ENCODE measurements at regions not wholly inside any gene's neighbourhood (a gene's known extent, or its start where the extent isn't known, plus 50 kb on each side); places are given as distances from the start of the nearest gene placed in this dataset.
"Not testable (repeated sequence)": the region's sequence is repeated elsewhere in the genome, so short reads cannot be mapped to it uniquely, and the experiment has no call there.

DNA sequence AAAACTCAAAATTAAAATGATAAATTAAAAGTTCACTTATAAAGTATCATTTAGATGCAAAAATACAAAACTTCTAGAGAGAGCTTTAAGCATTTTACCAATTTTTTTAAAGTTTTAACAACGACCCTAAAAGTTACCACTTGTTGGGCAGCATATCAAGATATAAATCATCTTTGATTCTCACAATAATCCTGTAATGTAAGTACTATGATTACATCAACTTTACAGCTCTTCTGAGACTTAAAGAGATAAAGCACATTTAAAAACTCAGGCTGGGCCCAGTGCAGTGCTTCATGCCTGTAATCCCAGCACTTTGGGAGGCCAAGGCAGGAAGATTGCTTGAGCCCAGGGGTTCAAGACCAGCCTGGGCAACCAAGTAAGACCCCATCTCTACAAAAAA is 202.7 kb upstream of the GPC6 start:
- DNase-seq: no peak

DNA sequence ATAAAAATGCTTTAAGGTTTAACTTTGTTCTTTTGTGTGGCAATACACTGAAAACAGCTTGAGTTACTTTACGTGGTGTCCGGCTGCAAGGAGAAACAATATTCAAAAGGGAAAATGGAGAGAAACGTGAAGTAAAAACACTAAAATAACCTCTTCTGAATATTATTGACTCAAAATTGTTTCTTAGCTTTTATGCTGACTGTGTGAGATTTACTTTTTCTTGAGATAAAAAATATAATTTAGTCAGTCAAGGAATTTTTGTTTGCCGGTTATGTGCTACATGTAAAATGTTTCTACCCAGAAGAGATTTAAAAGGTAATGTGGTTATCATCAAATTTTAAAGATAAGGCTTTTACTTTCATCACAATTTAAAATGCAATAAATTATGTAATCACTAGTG is 200.6 kb upstream of the GPC6 start:
- DNase-seq: no peak

DNA sequence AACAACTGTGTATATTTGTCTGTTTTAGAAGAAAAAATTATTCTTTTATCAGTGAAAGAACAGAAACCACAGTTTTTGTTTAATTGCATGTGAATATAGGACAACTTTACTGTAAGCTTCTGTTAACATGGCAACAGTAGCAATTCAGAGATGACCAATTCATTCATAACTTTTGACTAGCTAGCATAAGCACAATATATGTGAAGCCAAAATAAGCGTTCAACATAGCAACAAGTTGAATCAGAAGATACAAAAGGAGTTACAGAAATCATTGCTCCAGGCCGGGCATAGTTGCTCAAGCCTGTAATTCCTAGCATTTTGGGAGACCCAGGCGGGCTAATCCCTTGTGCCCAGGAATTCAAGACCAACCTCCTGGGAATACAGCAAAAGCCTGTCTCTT is 197.1 kb upstream of the GPC6 start:
- DNase-seq: no peak

DNA sequence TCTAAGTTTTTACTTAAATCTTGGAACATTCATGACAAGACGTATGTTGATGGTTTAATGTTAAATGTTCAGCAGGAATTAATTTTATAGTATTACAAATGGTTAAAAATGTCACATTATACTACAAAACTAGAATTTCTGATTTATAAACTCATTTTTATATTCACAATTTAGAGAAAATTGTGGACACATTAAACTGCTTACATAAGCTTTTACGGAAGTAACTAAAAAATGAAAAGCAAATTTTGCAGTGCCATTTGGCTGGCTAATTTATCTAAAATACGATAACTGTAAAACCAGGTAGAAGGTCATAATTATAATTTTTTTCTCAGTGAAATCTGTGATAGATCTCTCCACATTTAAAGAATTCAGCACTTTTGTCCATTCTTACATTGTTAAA is 190.2 kb upstream of the GPC6 start:
- DNase-seq: no peak

DNA sequence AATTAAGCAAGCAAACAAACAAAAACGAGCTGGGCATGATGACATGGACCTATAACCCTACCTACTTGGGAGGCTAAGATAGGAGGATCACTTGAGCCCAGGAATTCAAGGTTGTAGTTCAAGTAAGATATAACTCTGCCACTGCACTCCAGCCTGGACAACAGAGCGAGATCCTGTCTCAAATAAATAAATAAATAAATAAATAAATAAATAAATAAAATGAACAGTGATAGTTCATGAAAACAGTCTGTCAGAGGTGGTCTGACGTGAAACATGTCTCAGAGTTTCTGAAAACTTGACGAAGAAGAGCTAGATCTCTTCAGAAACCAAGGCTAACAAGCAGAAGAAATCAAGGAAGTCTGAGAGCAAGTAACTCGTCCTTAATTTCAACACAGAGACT is 188.8 kb upstream of the GPC6 start:
- DNase-seq: no peak

DNA sequence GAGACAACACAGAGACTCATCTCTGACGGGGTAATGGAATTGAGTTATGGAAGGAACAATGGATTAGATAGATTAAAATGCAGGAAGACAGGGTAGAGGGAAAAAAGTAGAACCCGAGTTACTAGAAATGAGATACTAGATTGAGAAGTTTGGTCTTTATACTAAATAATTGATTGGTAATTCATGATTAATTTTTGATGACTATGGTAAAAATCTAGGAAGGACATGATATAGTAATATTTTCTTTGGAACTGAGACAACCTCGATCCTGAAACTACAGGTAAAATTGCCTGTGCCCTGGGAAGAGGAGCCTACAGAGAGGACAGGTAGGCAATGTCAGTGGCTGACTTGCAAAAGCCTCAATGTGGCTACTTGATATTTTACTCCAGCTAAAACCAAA is 188.4 kb upstream of the GPC6 start:
- DNase-seq: no peak

DNA sequence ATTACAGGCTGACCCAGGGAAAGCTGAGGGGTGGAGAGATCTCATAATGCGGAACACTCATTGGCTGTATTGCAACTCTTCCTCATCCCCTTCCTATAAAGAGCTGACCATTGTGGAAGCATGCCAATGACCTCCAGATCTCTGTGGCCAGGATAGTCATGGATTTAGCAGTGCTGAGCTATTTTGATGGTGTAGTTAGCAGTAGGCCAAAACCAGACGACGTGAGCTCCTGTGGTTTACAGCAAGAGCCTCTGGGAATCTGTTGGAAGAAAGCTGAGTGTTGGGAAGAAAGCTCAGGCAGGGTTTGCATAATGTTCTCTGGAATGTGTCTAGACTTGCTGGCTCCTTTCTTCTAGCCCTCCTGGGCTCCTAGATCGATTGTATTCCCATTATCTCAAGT is 187.5 kb upstream of the GPC6 start:
- DNase-seq: no peak

DNA sequence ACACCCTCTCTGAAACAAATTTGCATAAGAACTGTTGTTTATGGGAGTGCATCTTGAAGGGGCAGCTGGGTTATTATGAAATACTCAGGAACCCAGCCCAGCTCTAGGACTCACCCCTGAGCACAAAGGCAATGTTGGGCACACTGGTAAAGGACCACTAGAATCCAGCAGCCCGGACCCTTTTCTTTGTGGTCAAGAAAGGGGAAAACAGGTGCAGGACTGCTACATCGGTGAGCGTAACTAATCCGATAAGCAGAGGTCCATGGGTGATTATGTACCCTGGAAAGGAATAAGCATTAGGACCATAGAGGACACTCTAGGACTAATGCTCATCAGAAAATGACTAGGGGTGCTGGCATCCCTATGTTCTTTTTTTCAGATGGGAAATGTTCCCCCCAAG is 185.0 kb upstream of the GPC6 start:
- not testable (repeated sequence) for DNase-seq

DNA sequence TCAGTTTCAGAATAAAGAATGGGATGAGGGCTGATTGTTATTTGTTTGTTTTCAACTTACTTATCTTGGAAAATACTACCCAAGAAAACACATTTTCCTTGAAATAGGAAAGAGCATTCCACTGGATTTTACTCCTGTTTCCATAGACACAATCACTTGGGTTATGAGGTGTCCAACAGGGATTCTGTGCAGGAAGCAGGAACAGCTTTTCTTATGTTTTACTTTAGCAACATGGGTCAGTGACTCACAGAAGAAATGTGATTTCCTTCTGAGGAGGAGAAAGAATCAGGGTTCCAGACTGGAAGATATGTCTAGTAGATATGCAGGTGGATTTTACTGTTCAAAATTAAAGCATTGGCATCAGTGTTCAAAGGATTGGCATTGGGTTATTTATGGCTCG is 180.8 kb upstream of the GPC6 start:
- DNase-seq: no peak

DNA sequence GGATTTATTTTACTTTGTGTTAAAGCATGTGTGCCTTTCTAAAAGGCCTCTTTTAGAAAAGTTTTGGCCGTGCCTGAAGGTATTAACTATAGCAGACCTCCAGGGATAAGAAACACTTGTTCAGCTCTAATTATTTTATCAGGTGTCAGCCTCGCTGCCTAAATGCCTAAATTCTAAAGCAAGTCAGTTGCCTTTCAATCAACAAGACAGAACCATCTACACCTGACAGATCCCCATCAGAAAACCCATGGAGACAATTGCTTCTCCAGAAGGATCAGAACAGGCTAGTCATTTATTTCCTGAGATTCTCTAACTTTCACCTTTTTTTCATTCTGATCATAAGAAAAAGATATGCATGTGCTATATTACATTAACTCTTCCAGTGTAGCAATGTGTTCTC is 171.4 kb upstream of the GPC6 start:
- DNase-seq: no peak

DNA sequence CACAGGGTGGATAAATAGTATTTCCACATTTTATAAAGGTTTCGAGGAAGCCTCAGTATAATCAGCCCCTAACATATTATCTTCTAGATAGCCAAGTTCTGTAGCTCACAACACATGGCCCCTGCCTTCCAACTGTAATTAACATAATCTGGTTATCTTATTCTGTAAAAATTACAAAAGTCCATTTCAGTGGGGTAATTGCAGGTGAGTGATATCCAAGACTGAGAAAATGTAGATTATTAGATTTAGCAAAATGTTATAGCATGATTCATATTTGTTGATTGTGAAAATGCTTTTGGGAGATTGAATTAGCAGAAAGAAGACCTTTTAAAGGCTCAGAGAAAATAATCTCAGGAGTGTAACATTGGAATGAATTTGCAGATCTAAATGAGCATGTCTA is 168.3 kb upstream of the GPC6 start:
- DNase-seq: no peak

DNA sequence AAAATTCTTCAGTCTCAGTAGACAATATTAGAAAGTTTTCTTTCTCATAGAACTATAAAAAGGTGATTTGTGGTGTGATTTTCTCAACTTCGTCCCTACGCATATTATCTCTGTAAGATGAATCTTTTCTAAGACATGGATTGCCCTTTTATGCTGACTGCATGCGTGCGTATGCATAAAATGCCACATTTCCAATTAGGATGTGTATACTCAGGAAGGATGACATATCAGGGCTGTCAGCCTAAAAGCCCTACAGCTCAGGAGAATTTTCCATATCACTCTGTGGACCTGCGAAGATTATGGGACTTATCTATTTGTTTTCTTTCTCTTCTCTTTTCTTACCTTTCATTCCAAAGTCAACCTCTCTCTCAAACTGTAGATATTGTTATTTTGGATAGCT is 166.5 kb upstream of the GPC6 start:
- DNase-seq: no peak

DNA sequence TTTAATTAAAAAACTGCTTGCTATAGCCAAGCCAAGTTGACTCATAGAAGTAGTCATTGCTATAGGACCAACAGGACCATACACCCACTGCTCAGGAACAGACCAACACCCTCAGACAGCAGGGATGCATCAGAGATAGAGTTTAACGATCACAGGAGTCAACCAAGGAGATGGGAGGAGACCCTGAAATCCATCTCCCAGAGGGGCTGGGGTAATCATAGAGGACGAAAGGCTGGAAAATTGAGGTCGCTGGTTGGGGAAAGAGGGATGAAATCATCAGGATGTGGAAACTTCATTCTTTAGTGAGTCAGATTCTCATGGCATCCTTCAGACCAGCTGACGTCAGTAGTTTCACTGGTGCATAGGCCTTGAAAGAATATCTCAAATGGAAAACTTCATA is 160.4 kb upstream of the GPC6 start:
- no peak for DNase-seq

DNA sequence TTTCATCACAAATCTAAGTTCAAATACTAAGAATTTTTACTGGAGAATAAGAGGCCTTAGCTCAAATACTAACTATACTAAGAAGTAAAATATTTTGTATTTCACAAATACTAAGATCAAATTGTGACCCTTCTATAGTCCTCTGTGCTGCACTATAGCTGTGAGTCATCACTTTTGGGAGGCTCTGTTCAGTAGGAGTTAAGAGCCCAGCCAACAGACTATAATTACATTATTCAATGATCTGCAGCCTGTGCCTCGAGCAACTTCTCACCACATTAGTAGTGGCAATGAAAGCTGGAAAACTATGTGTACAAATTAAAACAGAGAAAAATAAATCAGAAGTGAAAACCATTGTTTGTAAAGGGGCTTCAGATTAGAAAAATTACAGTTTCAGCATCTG is 147.3 kb upstream of the GPC6 start:
- no peak for DNase-seq

DNA sequence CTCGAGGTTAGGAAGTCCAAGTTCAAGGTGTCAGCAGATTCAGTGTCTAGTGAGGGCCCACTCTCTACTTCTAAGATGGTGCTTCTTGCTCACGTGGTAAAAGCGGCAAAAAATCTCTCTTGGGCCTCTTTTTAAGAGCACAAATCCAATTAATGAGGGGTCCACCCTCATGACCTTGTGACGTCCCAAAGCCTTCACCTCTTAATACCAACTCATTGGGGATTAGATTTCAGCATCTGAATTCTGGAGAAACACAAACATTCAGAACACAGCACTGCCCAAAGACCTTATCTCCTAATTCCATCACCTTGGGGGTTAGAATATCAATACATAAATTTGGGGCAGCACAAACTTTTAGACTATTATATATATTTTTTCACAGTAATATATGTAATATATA is 146.4 kb upstream of the GPC6 start:
- DNase-seq: no peak

DNA sequence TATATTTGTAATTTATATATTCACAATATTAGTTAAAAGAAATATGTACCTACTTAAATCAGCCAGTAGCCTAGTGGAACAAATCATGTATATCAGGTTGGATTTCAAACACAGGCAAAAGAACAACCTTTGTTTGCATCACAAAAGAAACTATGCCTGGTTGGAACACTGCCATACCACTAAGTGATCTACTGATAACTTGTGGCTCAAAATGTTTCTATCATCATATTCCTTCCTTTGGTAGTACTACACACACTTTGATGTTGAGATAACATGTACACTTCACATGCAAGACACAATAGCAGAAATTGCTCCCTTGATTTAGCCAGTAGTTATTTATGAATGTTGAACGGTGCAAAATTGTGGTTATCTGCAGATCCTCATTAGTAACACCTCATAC is 146.0 kb upstream of the GPC6 start:
- DNase-seq: no peak

DNA sequence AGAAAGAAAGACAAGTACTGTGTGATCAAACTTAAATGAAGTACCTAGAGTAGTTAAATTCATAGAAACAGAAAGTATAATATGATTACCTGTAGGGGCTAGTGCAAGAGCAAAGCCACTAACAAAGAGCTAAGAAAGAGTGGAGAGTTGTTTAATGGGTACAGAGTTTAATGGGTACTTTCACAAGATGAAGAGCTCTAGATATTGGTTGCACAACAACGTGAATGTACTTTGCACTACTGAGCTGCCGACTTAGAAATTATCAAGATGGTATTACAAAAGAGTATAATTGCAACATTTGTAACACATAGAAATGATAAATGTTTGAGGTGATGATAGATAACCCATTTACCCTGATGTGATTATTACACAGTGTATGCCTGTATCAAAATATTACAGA is 140.3 kb upstream of the GPC6 start:
- DNase-seq: no peak

DNA sequence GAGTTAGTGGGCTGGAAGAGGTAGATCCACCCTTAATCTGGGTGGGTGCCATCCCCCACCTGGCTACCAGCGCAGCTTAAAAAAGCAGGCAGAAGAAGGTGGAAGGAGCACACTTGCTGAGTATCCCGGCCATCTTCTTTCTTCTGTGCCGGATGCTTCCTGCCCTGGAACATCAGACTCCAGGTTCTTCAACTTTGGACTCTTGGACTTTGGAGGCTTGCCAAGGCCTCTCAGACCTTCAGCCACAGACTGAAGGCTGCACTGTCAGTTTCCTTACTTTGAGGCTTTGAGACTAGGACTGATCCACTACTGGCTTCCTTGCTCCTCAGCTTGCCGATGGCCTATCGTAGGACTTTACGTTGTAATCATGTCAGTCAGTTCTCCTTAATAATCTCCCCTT is 127.6 kb upstream of the GPC6 start:
- peak in 1 of 2 experiments; percentile 70 for DNase-seq

DNA sequence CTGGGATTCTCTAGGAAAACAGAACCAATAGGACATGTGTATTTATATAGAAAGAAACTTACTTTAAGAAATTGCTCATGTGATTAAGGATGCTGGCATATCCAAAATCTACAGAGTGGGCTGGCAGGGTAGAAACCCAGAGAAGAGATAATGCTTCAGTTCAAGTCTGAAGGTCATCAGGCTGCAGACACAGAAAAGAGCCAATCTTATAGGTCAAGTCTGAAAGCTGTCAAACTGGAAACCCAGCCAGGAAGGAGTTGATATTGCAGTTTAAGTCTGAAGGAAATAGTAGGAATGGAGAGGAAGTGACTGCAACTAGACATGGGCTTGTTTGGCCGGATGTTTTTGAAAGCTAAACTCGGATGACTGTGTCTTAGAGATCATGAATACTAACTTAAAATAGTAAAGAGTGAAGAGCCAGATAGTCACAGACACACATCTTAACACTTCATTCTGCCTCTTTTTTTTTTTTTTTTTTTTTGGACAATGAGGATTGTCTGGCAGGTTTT is 125.3 kb upstream of the GPC6 start:
- no peak for DNase-seq

DNA sequence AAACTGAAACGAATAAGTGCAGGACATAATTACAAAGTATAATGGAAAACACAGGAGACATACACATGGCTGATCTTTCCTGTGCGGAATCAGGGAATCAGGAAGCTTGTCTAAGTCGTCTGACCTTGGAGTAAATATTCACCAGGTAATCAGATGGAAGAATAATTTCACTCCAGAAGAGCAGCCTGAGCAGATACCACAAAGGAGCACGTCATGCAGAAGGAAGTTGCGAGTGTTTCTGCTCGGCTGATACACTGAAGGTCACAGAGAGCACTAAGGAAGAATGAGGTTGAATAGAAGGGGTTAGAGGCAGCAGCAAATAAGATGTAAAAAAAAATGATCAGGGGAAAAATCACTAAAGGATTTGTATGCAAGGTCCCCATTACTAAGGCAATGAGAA is 122.3 kb upstream of the GPC6 start:
- no peak for DNase-seq

DNA sequence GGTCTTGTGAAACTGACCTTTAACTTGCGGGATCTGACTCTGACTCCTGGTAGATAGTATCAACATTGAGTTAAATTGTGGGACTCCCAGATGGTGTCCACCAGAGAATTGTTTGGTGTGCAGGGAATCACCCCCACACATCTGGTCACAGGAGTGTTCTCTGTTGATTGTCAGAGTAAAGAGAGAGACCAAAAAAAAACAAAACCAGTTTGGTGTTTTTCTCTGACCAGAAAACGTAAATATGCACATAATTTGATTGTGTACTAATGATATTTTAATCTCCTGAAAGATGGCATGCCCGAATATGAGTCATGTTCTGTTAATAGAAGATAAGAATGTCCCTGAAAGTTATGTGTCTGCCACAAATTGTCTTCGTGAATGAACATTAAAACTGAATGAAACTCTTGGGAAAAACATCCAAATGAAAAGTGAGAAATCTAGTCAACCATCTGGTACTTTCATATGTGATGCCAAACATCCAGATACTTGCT is 118.5 kb upstream of the GPC6 start:
- no peak for DNase-seq

DNA sequence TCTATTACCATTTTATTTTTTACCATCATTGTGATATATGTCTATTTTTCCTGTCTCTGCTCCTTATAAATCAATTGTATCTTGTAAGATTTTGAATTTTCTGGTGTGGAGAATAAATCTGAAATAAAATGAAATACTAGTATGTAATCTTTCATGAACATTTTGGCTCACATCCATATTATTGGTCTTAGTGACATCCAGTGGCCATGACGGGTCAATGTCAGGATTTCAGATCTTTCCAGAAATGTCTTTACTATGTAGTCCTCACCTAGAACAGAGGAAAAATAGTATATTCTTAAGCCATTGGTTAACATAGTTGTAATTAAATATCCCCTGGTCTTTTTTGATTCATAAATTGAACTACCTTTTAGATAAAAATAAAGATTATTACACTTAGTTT is 109.8 kb upstream of the GPC6 start:
- peak in 1 of 2 experiments; percentile 31 for DNase-seq

DNA sequence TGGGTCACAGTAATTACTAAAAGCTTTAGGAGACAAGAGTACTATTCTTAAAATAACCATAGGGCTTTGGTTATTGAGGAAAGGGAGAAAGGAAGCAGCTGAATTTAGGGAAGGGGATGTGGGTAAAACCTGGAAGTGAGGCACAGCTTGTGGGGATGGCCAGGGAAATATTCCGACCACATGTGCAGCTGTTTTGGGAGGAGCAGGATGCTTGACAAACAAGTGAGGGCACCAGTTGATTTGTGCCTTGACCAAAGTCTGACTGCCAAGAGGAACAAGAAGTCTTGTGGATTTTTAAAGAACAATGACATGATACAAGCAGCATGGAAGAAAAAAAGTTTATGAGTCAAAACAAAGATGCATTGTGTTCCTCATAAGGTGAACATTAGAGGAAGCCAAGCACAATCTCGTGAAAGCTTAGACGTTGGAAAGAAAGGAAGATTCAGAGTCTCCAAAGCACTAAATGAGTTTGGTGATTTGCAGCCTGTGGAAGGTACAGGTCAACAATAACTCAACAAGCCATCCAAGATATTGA is 108.5 kb upstream of the GPC6 start:
- no peak for DNase-seq

DNA sequence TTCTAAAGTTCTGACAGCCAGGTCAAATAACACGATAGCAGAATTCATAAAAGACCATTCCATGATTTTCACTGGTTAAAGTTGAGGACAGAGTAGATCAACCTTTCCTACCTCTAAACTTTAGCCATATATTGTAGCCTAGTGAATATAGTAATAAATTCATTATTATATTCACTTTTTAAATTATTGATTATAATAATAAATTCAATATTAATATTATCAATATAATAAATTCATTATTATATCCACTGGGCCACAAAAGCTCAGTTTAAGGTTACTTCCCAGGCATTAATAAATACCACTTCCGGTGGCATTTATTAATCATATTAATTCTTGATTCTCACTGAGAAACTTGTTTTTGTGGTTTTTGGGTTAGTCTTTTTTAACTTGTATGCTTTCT is 85.7 kb upstream of the GPC6 start:
- DNase-seq: no peak

DNA sequence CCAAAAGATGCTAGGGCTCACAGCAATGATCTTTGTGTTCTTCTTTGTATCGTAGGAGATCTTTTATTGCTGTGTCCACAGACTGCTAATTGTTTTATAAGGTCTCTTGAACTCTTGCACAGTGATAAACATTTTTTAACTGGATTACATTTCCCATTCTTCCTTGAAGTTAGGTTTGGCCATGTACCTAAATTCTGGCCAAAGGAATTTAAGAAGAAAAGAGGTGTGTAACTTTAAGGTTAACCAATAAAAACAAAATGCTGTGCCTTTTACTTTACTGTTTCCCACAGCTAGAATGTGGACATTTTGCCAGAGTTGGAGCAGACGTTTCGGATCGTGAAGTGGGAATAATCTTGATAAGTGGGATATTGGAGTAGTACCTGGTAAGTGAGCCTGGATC is 82.6 kb upstream of the GPC6 start:
- DNase-seq: peak; percentile 10 to 47

DNA sequence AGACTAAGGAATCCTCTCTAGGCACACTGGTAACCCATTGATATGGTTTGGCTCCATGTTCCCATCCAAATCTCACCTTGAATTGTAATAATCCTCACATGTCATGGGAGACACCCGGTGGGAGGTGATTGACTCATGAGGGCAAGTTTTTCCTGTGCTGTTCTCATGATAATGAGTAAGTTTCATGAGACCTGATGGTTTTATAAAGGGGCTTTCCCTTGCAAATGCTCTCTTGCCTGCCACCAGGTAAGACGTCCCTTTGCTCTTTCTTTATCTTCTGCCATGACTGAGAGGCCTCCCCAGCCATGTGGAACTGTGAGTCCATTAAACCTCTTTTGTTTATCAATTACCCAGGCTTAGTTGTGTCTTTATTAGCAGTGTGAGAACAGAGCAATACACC is 81.4 kb upstream of the GPC6 start:
- DNase-seq: no peak
